Stromal cell of bone marrow (primary cell): ENCODE measurements at regions not wholly inside any gene's neighbourhood (a gene's known extent, or its start where the extent isn't known, plus 50 kb on each side); places are given as distances from the start of the nearest gene placed in this dataset.

Experiments used
- DNase-seq: peaks from one replicate; pipeline ENCODE4 v3.0.0-alpha.2; 2012; ENCODE audit warnings: low read depth

- no peak for DNase-seq
Observed at GRCh38 chr6:81238390-81238789, 514.1 kb downstream of the TENT5A start.

GRCh38 chr6:81237226-81237625 lies 515.3 kb downstream of the TENT5A start:
- DNase-seq, result no peak

- DNase-seq, result no peak
Observed at GRCh38 chr6:81235512-81235911, 517.0 kb downstream of the TENT5A start.

DNA sequence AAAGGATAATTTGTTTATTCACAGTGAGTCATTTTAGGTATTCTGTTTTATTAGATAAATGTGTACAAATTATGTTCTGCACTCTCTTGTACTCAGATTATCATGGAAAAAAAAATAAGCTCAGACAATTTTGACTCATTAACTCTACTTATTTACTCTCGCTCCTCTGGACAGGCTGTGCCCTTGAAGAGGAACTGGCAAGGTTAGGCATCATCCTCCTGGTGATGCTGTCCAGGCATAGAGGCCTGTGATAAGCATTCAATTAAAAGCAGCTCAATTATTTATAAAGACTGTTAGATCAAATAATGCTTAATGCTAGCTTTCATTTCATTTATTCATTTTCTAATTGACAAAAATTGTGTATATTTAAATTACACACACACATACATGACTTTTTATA lies 518.5 kb downstream of the TENT5A start:
- no peak for DNase-seq

DNA sequence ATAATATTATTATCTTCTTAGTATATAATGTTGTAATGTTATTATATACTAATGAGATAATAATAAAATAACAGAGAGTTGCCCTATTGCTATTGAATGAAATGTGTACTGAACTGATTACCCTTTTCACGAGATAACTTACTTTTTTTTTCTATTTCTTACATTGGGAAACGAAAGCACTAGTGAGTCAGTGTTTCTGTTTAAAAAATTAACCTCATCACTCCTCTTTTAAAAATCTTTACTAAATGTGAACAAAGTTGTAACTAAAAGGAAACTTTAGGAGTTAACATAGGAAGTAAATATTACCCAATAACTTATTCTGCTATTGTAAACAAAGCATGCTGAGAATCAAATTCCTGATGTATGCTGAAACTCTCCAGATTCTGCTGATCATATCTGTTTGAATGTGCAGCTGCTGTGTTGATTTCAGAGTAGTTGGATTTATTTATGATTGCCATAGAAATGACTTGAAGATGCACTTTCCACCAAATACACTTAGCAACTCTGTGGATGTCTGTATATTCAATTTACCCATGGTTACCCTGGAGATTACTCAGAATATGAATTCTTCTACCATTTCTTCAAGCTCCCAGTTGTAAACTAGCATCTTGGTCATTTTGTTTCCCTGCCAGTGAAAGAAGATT lies 523.4 kb downstream of the TENT5A start:
- peak; percentile 78 for DNase-seq

DNA sequence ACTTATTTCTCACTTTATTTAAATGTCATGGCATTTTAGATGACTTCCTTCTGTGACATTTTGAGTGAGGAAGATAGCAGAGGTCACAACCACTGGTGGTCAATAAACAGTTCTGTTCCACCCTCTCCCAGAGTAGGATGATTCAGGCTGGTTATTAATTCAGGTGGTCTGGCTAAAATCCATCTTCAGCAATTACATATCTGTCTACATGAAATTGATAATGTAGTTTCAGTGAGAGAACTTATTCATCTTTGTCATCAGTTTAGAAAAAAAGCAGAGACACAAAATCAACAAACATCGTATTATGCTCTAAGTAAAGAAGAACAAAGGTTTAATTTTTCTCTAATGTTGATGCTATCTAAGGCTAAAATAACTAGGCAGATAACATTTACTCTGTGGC lies 525.5 kb downstream of the TENT5A start:
- DNase-seq, result no peak

DNA sequence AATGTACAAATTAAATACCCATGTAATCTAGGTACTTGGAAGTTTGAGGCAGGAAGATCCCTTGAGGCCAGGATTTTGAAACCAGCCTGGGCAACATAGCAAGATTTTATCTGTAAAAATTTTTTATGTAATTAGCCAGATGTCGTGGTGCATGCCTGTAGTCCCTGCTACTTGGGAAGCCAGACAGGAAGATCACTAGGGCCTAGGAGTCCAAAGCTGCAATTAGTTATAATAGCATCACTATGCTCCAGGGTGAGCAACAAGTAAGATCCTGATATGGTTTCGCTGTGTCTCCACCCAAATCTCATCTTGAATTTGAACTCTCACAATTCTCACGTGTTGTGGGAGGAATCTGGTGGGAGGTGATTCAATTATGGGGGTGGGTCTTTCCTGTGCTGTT lies 535.8 kb downstream of the TENT5A start:
- DNase-seq, result no peak

DNA sequence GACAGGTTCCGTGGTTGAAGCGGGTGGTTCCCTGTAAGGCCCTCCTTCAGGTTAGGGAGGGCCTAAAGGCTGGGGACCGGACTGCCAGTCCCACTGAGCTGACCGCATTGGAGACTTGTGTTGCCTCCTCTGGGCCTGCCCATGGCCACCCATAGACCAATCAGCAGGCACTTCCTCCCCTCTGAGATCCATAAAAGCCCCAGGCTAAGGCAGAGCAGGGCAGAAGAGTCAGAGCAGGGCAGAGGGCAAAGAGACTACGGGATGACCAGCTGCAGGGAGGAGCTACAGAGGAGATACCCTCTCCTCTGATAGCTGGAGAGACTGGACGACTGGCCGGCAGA lies 537.4 kb downstream of the TENT5A start:
- DNase-seq, result no peak

DNA sequence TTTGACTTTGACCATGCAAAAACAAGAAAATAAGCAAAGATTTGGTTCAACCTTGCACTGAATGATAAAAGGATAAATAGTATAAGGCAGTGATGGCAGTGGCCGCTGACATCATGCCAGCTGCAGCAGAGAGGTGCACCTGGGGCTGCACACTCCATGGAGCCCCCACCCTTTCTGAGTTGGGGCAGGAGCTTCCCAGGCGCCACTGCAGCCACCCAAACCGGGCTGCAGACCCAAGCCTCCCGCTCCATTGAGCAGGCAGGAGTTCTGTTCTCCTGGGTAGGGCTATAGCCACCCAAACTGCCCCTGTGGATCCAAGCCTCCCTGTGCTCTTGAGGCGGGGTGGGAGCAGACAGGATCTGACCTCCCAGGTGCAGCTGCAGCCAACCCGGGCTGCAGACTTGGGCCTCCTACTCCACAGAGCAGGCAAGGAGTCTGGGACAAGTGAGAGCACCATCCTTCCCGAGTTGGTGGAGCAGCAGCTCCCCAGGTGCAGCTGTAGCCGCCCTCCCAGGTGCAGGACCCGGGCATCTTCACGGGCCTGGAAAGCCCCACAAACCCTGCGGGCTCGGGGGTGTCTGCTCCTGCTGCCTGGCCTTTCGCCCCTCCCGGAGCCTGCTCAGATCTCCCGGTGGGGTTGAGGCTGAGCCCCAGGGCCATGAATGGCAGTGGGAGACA lies 537.9 kb downstream of the TENT5A start:
- no peak for DNase-seq

GRCh38 chr6:81204731-81205130 lies 547.8 kb downstream of the TENT5A start:
- peak; percentile 19 for DNase-seq

DNA sequence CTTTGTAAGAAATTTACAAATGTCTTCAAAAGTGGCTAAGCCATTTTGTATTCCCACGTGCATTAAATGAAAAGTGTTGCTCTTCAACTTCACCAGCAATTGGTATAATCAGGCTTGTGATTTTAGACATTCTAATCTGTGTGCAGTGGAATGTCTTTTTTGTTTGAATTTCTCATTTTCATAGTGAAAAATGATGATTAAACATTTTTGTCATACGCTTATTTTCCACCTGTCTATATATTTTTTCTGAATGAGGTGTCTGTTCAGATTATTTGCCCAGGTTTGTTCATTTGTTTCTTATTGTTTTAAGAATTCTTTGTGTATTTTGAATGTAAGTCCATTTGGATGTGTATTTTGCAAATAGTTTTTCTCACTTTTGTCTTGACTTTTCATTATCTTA lies 558.1 kb downstream of the TENT5A start:
- DNase-seq, result no peak

- DNase-seq, result peak; percentile 86
Observed at GRCh38 chr6:81172056-81172740, 580.3 kb downstream of the TENT5A start.

DNA sequence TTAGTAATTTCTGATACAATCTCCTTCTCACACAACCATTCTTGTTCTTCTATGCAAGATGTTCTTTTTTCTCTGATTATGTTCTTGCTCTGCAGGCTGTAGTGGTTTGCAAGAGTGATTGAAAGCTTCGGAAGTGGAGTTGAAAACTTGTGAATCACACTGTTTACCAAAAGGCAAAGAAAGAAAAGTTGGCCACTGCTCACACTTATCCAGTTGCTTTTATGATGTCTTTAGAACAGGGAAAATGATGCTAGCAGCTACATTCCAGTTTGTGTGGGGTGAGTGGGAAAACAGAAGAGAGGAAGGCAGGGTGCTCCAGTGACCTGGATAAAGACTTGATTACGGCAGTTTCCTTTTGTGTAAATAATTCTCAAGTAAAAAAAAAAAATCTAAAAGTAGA lies 583.3 kb downstream of the TENT5A start:
- peak; percentile 60 for DNase-seq

GRCh38 chr6:81166770-81167169 lies 585.7 kb downstream of the TENT5A start:
- no peak for DNase-seq

GRCh38 chr6:81158956-81159355 lies 593.5 kb downstream of the TENT5A start:
- no peak for DNase-seq

GRCh38 chr6:81148751-81149150 lies 603.7 kb downstream of the TENT5A start:
- DNase-seq, result no peak

GRCh38 chr6:81145506-81145905 lies 607.0 kb downstream of the TENT5A start:
- DNase-seq, result no peak

DNA sequence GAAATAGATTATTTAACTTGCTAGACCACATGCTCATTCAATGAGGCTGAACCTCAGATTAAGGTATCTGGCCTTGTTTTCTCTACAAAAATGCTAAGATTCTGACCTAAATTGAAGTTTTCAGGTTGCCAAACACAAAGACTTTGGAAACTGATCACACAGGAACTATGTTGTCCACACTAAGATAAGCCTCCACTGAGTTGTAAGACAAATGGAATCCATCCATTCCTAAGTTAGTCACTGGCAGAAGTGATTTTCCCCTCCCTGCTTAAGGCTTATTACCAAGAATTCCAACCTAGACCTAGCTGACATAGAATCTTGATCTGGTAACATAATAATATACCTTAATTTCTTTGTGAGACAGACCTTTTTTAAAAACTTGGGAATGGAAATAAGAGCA lies 608.1 kb downstream of the TENT5A start:
- no peak for DNase-seq

GRCh38 chr6:81138236-81138635 lies 614.2 kb downstream of the TENT5A start:
- no peak for DNase-seq

- DNase-seq, result no peak
Observed at GRCh38 chr6:81130969-81131368, 621.5 kb downstream of the TENT5A start.

DNA sequence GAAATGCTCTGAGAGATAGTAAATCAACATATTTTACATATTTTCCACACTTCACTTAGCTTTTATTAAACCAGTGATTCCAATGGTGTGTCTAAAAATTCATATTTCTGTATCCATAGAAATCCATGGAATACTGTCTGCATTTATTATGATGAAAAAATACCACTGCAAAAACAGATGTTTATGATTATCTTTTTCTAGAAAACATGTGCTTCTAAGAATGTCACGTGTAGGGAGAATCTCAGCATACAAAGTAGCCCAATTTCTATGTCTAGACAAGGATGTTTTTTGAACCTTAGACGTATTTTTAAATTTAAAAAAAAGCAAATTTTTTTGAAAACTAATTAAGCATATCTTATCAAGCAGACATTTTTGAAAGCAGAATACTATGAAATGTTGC lies 622.4 kb downstream of the TENT5A start:
- DNase-seq, result no peak

GRCh38 chr6:81128671-81129070 lies 623.8 kb downstream of the TENT5A start:
- no peak for DNase-seq

- DNase-seq, result peak; percentile 16
Observed at GRCh38 chr6:81126150-81126549, 626.3 kb downstream of the TENT5A start.

DNA sequence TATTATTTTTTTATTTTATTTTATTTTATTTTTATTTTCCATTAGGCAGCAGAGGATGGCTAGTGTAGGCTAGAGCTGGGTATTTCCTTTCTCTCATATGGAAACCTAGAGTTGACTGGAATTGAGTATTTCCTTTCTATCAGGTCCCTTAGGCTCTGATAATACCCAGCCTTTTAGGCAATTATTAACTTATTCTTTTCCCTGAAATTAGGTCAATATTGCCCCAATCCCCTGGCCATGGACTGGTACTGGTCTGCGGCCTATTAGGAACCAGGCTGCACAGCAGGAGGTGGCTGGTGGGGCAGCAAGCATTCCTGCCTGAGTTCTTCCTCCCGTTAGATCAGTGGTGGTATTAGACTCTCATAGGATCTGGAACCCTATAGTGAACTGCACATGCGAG lies 632.2 kb downstream of the TENT5A start:
- no peak for DNase-seq
